Activated T-helper 1 cell treated with anti-CD3 and anti-CD28 coated beads, Interleukin-12 subunit alpha, Interleukin-12 subunit beta, Interleukin-2, Interleukin-4 antibody, amounts not matched to agents 30 ng/mL and 10 ng/mL and 1 ng/mL, durations not matched to agents 14 hours and 24 hours and 36 hours (primary cell): ENCODE measurements at regions not wholly inside any gene's neighbourhood (a gene's known extent, or its start where the extent isn't known, plus 50 kb on each side); places are given as distances from the start of the nearest gene placed in this dataset.

Source experiments
- DNase-seq: peaks from one replicate; pipeline ENCODE4 v3.0.0; 2021; ENCODE audit warnings: low spot score
- H3K27ac Mint-ChIP-seq: one replicate; pipeline ENCODE4 v1.8.0; 2021; ENCODE audit warnings: mild to moderate bottlenecking, mixed read lengths
- H3K27me3 Mint-ChIP-seq: one replicate; pipeline ENCODE4 v1.8.0; 2022; ENCODE audit warnings: mild to moderate bottlenecking, moderate library complexity, mixed read lengths; ENCODE audit not compliant: insufficient read depth
- H3K36me3 Mint-ChIP-seq: one replicate; pipeline ENCODE4 v1.8.0; 2021; ENCODE audit warnings: low read depth, mixed read lengths
- H3K4me1 Mint-ChIP-seq: one replicate; pipeline ENCODE4 v1.8.0; 2021; ENCODE audit warnings: low read depth, mixed read lengths
- H3K4me3 Mint-ChIP-seq: one replicate; pipeline ENCODE4 v1.8.0; 2021; ENCODE audit warnings: mild to moderate bottlenecking, moderate library complexity, mixed read lengths
- H3K9me3 Mint-ChIP-seq: one replicate; pipeline ENCODE4 v1.8.0; 2021; ENCODE audit warnings: mixed read lengths
- intact Hi-C: fragments of 100-400 bp; cut with micrococcal nuclease; formaldehyde crosslinking; loops from one replicate; pipeline ENCODE4 v1.15.1; 2024

DNA sequence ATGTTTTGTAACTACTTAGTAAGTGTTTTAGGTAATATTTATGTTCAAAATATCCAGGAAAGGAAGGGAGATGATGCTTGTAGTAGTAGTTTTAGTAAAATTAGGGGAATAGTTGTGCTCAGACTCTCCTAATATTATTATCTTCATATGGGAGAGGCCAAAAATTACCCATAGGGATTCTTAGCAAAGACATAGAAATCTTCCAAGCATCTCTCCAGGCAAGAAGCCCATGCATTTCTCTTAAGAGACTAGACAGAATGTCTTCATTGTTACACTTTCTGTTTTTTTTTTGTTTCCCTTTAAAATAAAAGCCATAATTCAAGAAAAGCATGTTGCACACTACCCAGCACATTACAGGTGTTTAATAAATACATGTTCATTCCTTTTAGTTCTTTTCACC lies 180.6 kb downstream of the CYB561 start:
- H3K4me1 Mint-ChIP-seq: no peaks in the 10 kb centered on the region
- intact Hi-C loops: no loop called here
- no peak overlapping the region for H3K4me3 Mint-ChIP-seq
- no peaks in the 10 kb centered on the region for H3K36me3 Mint-ChIP-seq
- H3K27ac Mint-ChIP-seq: no peak overlapping the region
- H3K27me3 Mint-ChIP-seq: peaks cover 7% of the 10 kb centered on the region
- no peaks in the 10 kb centered on the region for H3K9me3 Mint-ChIP-seq
- DNase-seq: no peak

DNA sequence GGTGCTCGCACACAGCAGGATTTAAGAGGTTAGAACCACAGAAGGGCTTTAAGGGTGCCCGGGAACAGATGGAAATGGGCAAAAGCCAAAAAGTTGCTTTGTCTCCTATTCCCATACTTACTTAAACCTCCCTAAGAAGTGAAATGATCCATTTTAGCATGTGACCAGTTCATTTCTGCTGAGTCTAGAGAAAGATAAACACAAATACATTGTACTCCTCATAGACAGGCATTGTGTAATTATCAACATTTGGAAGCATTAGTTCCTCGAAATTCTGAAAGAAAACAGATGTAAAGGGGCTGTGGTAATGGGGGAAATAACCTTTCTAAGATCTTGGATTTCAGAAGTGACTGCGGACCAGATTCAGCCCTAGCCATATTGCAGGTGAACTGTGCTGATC lies 178.3 kb downstream of the CYB561 start:
- H3K4me3 Mint-ChIP-seq: no peak overlapping the region
- no peak for DNase-seq
- H3K9me3 Mint-ChIP-seq: no peaks in the 10 kb centered on the region
- no peak overlapping the region for H3K27ac Mint-ChIP-seq
- H3K36me3 Mint-ChIP-seq: no peaks in the 10 kb centered on the region
- no peaks in the 10 kb centered on the region for H3K4me1 Mint-ChIP-seq
- peaks cover 9% of the 10 kb centered on the region for H3K27me3 Mint-ChIP-seq
- intact Hi-C loops: no loop called here

GRCh38 chr17:63268827-63269226 lies 177.3 kb downstream of the CYB561 start:
- Mint-ChIP-seq H3K27ac (no peak overlapping the region), H3K9me3 (no peaks in the 10 kb centered on the region), H3K27me3 (peaks cover 9% of the 10 kb centered on the region), H3K4me1 (no peaks in the 10 kb centered on the region), H3K36me3 (no peaks in the 10 kb centered on the region), H3K4me3 (no peak overlapping the region)
- intact Hi-C loops: no loop called here
- no peak for DNase-seq

DNA sequence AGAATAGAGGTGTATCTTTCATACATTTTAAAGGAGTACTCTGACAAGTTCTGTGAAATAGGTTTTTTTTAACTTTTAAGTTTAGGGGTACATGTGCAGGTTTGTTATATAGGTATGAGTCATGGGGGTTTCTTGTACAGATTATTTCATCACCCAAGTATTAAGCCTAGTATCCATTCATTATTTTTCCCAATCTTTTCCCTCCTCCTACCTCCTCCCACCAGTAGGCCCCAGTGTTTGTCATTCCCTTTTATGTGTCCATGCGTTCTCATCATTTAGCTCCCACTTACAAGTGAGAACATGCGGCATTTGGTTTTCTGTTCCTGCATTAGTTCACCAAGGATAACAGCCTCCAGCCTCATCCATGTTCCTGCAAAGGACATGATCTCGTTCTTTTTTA lies 175.5 kb downstream of the CYB561 start:
- Mint-ChIP-seq H3K27ac (no peak overlapping the region), H3K36me3 (no peaks in the 10 kb centered on the region), H3K4me3 (no peak overlapping the region), H3K27me3 (peaks cover 5% of the 10 kb centered on the region), H3K9me3 (no peaks in the 10 kb centered on the region), H3K4me1 (peaks cover 4% of the 10 kb centered on the region)
- intact Hi-C loops: no loop called here
- DNase-seq: no peak

- H3K9me3 Mint-ChIP-seq: no peaks in the 10 kb centered on the region
- no peak for DNase-seq
- intact Hi-C loops: no loop called here
- H3K4me3 Mint-ChIP-seq: no peak overlapping the region
- peaks cover 2% of the 10 kb centered on the region for H3K27me3 Mint-ChIP-seq
- no peaks in the 10 kb centered on the region for H3K36me3 Mint-ChIP-seq
- peaks cover 12% of the 10 kb centered on the region for H3K4me1 Mint-ChIP-seq
- no peak overlapping the region for H3K27ac Mint-ChIP-seq
These were observed 172.0 kb downstream of the CYB561 start for GRCh38 chr17:63274146-63274545.

DNA sequence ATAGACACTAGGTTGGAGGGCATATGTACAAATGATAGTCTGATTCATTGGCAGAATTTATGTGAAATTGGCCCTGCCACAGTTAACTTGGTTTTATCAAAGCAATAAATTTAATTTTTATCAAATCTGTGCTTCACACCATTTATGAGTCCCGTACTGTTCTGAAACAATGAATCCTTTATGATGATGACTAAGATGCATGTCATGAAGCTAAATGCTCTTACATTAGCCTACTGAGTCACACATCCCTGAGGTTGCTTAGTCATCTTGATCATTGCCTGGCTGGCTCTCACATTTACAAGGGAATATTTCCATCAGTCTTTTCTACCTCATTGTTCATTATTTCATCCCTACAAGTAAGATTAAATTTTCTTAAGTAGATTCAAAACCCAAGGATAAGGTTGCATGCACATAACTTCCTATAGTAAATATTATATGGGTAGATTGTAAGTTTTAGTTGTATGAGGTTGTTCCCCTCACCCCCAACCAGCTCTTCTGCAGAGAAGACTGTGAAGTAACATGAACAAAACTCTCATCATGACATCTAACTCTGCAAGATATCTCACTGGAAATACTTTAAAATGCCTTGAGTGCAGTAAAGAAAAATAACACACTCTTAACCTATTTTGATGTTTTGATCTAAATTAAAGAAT lies 170.7 kb downstream of the CYB561 start:
- intact Hi-C loops: no loop called here
- no peak overlapping the region for H3K4me3 Mint-ChIP-seq

DNA sequence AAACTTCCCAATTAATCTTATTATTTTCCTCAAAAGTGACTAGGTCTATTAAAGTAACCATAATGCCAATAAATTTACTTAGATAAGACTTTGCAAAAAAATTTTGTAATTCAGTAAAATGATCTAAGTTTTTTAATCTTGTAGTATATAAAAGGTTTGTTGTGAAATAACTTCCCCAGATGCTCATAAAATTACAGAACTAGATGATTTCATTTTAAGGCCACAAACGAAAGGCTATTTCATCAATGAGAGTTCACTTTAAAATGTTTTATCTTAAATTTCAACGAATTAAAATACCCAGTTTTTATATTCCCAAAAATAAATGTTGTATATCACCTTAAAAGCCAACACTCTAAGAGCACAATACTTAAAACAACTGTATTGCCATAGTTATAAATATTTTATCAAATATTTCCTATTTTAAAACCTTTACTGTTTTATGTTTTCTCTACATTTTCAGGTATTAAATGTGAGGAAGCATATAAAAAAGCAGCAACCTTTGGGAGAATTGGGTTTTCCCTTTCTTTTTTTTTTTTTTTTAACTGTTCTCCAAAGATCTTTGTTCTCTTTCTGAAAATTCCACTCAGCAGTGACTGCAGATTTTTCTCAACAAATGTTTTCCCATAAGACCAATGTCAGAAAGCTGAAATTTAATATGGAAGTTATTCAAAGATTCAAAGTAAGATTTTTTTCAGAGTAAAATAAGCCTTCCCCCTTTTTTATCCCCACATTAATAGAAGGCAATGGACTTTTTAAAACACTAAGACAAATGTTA lies 169.9 kb downstream of the CYB561 start:
- no peak for DNase-seq
- H3K4me3 Mint-ChIP-seq: no peak overlapping the region
- H3K27ac Mint-ChIP-seq: no peak overlapping the region
- intact Hi-C loops: no loop called here
- peaks cover 3% of the 10 kb centered on the region for H3K27me3 Mint-ChIP-seq
- H3K9me3 Mint-ChIP-seq: no peaks in the 10 kb centered on the region
- H3K4me1 Mint-ChIP-seq: peaks cover 13% of the 10 kb centered on the region
- H3K36me3 Mint-ChIP-seq: no peaks in the 10 kb centered on the region

More for the DNA sequence above, 170.7 kb downstream of the CYB561 start:
- H3K4me1 Mint-ChIP-seq: peaks cover 13% of the 10 kb centered on the region
- no peak for DNase-seq
- H3K27me3 Mint-ChIP-seq: peaks cover 3% of the 10 kb centered on the region
- H3K36me3 Mint-ChIP-seq: no peaks in the 10 kb centered on the region
- H3K9me3 Mint-ChIP-seq: no peaks in the 10 kb centered on the region
- H3K27ac Mint-ChIP-seq: no peak overlapping the region

DNA sequence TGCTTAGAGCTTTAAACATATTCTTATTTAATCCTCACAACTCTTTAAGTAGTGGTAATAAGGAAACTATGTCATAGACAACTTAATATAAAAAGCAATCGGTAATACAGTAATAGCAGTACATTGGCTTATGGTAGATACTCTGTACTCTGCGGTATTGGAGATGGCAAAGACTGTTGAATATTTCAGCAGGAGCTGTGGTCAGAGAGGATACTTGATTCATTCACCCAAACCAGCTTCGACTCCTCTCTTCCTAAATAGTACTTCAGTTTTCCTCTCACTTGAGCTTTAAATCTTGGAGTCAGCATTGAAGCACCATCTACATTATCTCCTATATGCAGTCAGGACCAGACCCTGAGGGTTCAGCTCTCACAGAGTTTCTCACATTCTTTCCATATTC lies 169.3 kb downstream of the CYB561 start:
- no peak for DNase-seq
- no peaks in the 10 kb centered on the region for H3K9me3 Mint-ChIP-seq
- H3K4me3 Mint-ChIP-seq: no peak overlapping the region
- no peak overlapping the region for H3K27ac Mint-ChIP-seq
- H3K4me1 Mint-ChIP-seq: peaks cover 13% of the 10 kb centered on the region
- intact Hi-C loops: no loop called here
- H3K36me3 Mint-ChIP-seq: no peaks in the 10 kb centered on the region
- H3K27me3 Mint-ChIP-seq: peaks cover 3% of the 10 kb centered on the region

- Mint-ChIP-seq H3K36me3 (no peaks in the 10 kb centered on the region), H3K4me1 (peaks cover 13% of the 10 kb centered on the region), H3K27me3 (peaks cover 2% of the 10 kb centered on the region), H3K4me3 (no peak overlapping the region), H3K9me3 (no peaks in the 10 kb centered on the region), H3K27ac (no peak overlapping the region)
- intact Hi-C loops: no loop called here
- no peak for DNase-seq
These were observed 168.5 kb downstream of the CYB561 start for GRCh38 chr17:63277629-63278028.

- intact Hi-C loops: no loop called here
- Mint-ChIP-seq H3K27ac (no peak overlapping the region), H3K4me3 (no peak overlapping the region), H3K9me3 (no peaks in the 10 kb centered on the region), H3K36me3 (no peaks in the 10 kb centered on the region), H3K4me1 (peaks cover 13% of the 10 kb centered on the region), H3K27me3 (peaks cover 3% of the 10 kb centered on the region)
- no peak for DNase-seq
These were observed 167.2 kb downstream of the CYB561 start for GRCh38 chr17:63278728-63279442.

GRCh38 chr17:63279498-63280230 lies 166.4 kb downstream of the CYB561 start:
- DNase-seq: no peak
- no peak overlapping the region for H3K4me3 Mint-ChIP-seq
- peaks cover 3% of the 10 kb centered on the region for H3K27me3 Mint-ChIP-seq
- intact Hi-C loops: no loop called here
- H3K9me3 Mint-ChIP-seq: no peaks in the 10 kb centered on the region
- H3K27ac Mint-ChIP-seq: no peak overlapping the region
- no peaks in the 10 kb centered on the region for H3K36me3 Mint-ChIP-seq
- H3K4me1 Mint-ChIP-seq: peaks cover 13% of the 10 kb centered on the region

- H3K36me3 Mint-ChIP-seq: no peaks in the 10 kb centered on the region
- intact Hi-C loops: no loop called here
- peaks cover 22% of the 10 kb centered on the region for H3K9me3 Mint-ChIP-seq
- no peak overlapping the region for H3K27ac Mint-ChIP-seq
- peaks cover 3% of the 10 kb centered on the region for H3K27me3 Mint-ChIP-seq
- DNase-seq: no peak
- peaks cover 7% of the 10 kb centered on the region for H3K4me1 Mint-ChIP-seq
- no peak overlapping the region for H3K4me3 Mint-ChIP-seq
These were observed 163.7 kb downstream of the CYB561 start for GRCh38 chr17:63282455-63282854.

GRCh38 chr17:63285551-63285950 lies 160.6 kb downstream of the CYB561 start:
- no peaks in the 10 kb centered on the region for H3K36me3 Mint-ChIP-seq
- peaks cover 22% of the 10 kb centered on the region for H3K9me3 Mint-ChIP-seq
- no peak overlapping the region for H3K4me3 Mint-ChIP-seq
- no peak for DNase-seq
- H3K27me3 Mint-ChIP-seq: peaks cover 2% of the 10 kb centered on the region
- intact Hi-C loops: no loop called here
- H3K4me1 Mint-ChIP-seq: no peaks in the 10 kb centered on the region
- no peak overlapping the region for H3K27ac Mint-ChIP-seq
